Neural progenitor cell (in vitro differentiated cells): ENCODE measurements at regions not wholly inside any gene's neighbourhood (a gene's known extent, or its start where the extent isn't known, plus 50 kb on each side); places are given as distances from the start of the nearest gene placed in this dataset.

Source experiments
- DNase-seq: peaks from one replicate; pipeline ENCODE4 v3.0.0-alpha.2; 2016; ENCODE audit warnings: low spot score
- H2AFZ ChIP-seq: fragments of 200-600 bp; sonication (generic); replicated peaks from 2 replicates; pipeline ENCODE4 v1.6.1; 2016; ENCODE audit warnings: antibody characterized with exemption
- H3F3A ChIP-seq: fragments of 200-600 bp; sonication (generic); 2 replicates; pipeline ENCODE4 v1.6.1; 2016; ENCODE audit warnings: antibody characterized with exemption, low read depth
- H3K27ac ChIP-seq: fragments of 200-600 bp; sonication (generic); 2 replicates; pipeline ENCODE4 v1.5.1; 2016; ENCODE audit warnings: mild to moderate bottlenecking
- H3K27me3 ChIP-seq: fragments of 200-600 bp; sonication (generic); 2 replicates; pipeline ENCODE4 v1.6.1; 2016; ENCODE audit warnings: mild to moderate bottlenecking, moderate library complexity
- H3K36me3 ChIP-seq: fragments of 200-600 bp; sonication (generic); 2 replicates; pipeline ENCODE4 v1.5.1; 2016
- H3K4me1 ChIP-seq: fragments of 200-600 bp; sonication (generic); 2 replicates; pipeline ENCODE4 v1.6.1; 2016; ENCODE audit warnings: mixed run types
- H3K4me2 ChIP-seq: fragments of 200-600 bp; sonication (generic); 2 replicates; pipeline ENCODE4 v1.6.1; 2016
- H3K4me3 ChIP-seq: fragments of 200-600 bp; sonication (generic); 2 replicates; pipeline ENCODE4 v1.5.1; 2016
- H3K79me2 ChIP-seq: fragments of 200-600 bp; sonication (generic); 2 replicates; pipeline ENCODE4 v1.6.1; 2016; ENCODE audit warnings: low read depth
- H3K9ac ChIP-seq: fragments of 200-600 bp; sonication (generic); 2 replicates; pipeline ENCODE4 v1.6.1; 2016
- H3K9me3 ChIP-seq: fragments of 200-600 bp; sonication (generic); 2 replicates; pipeline ENCODE4 v1.5.1; 2016; ENCODE audit warnings: low read depth
- H4K20me1 ChIP-seq: fragments of 200-600 bp; sonication (generic); 2 replicates; pipeline ENCODE4 v1.6.1; 2016; ENCODE audit warnings: low read depth
- H3K27ac Mint-ChIP-seq: 3 replicates; pipeline ENCODE4 v1.8.0; 2021; ENCODE audit warnings: mixed read lengths
- H3K27me3 Mint-ChIP-seq: 2 replicates; pipeline ENCODE4 v1.8.0; 2022; ENCODE audit warnings: low read depth, mild to moderate bottlenecking, inconsistent platforms, moderate library complexity, mixed read lengths; ENCODE audit not compliant: insufficient read depth
- H3K36me3 Mint-ChIP-seq: 3 replicates; pipeline ENCODE4 v1.8.0; 2021; ENCODE audit warnings: mixed read lengths
- H3K4me1 Mint-ChIP-seq: 3 replicates; pipeline ENCODE4 v1.8.0; 2021; ENCODE audit warnings: mixed read lengths
- H3K4me3 Mint-ChIP-seq: 3 replicates; pipeline ENCODE4 v1.8.0; 2021; ENCODE audit warnings: mild to moderate bottlenecking, moderate library complexity, mixed read lengths
- H3K9me3 Mint-ChIP-seq: 3 replicates; pipeline ENCODE4 v1.8.0; 2020; ENCODE audit warnings: mixed read lengths
- CTCF ChIP-seq: fragments of 200-600 bp; sonication (generic); IDR thresholded peaks from 2 replicates; pipeline ENCODE4 v1.5.1; 2017; ENCODE audit warnings: antibody characterized with exemption, mild to moderate bottlenecking
- EZH2 ChIP-seq: fragments of 200-600 bp; sonication (generic); IDR thresholded peaks from 2 replicates; pipeline ENCODE4 v1.6.1; 2017; ENCODE audit warnings: antibody characterized with exemption, mild to moderate bottlenecking, moderate library complexity
- EZH2phosphoT487 ChIP-seq: fragments of 200-600 bp; sonication (generic); IDR thresholded peaks from 2 replicates; pipeline ENCODE4 v1.6.1; 2017; ENCODE audit warnings: antibody characterized with exemption

- Mint-ChIP-seq H3K27me3 (no peaks in the 10 kb centered on the region), H3K9me3 (no peaks in the 10 kb centered on the region), H3K27ac (peak overlapping the region; percentile 7), H3K36me3 (no peaks in the 10 kb centered on the region), H3K4me1 (peaks cover 16% of the 10 kb centered on the region), H3K4me3 (no peak overlapping the region)
- Histone ChIP-seq H3K9ac (no peak overlapping the region), H2AFZ (peak overlapping the region; percentile 69), H3F3A (no peaks in the 10 kb centered on the region), H3K79me2 (no peaks in the 10 kb centered on the region), H3K36me3 (no peaks in the 10 kb centered on the region), H3K4me3 (no peak overlapping the region), H3K4me2 (no peak overlapping the region), H3K27me3 (no peaks in the 10 kb centered on the region), H3K4me1 (peaks cover 13% of the 10 kb centered on the region), H3K27ac (no peak overlapping the region), H3K9me3 (no peaks in the 10 kb centered on the region), H4K20me1 (no peaks in the 10 kb centered on the region)
- TF ChIP-seq EZH2phosphoT487 = no peak
- no peak for TF ChIP-seq CTCF
- no peak for TF ChIP-seq EZH2
- peak; percentile 40 for DNase-seq
Measured at GRCh38 chr16:77062878-77063675, 127.9 kb upstream of the MON1B start.

- no peaks in the 10 kb centered on the region for H3F3A ChIP-seq
- no peak overlapping the region for H3K27ac ChIP-seq
- no peaks in the 10 kb centered on the region for H3K79me2 ChIP-seq
- H2AFZ ChIP-seq = no peak overlapping the region
- Mint-ChIP-seq H3K36me3 (no peaks in the 10 kb centered on the region), H3K27ac (peak overlapping the region; percentile 36), H3K9me3 (no peaks in the 10 kb centered on the region), H3K4me3 (no peak overlapping the region), H3K27me3 (no peaks in the 10 kb centered on the region), H3K4me1 (peaks cover 16% of the 10 kb centered on the region)
- peaks cover 13% of the 10 kb centered on the region for H3K4me1 ChIP-seq
- TF ChIP-seq EZH2phosphoT487 = no peak
- H3K4me2 ChIP-seq = no peak overlapping the region
- H4K20me1 ChIP-seq = no peaks in the 10 kb centered on the region
- peak; percentile 26 for DNase-seq
- no peaks in the 10 kb centered on the region for H3K9me3 ChIP-seq
- H3K36me3 ChIP-seq = no peaks in the 10 kb centered on the region
- no peak overlapping the region for H3K9ac ChIP-seq
- no peaks in the 10 kb centered on the region for H3K27me3 ChIP-seq
- H3K4me3 ChIP-seq = no peak overlapping the region
Measured at GRCh38 chr16:77063676-77064016, 127.3 kb upstream of the MON1B start.

- Histone ChIP-seq H3K4me3 (no peak overlapping the region), H3K79me2 (no peaks in the 10 kb centered on the region), H2AFZ (peak overlapping the region; percentile 9), H3K9ac (no peak overlapping the region), H3K4me2 (no peak overlapping the region), H3K9me3 (no peaks in the 10 kb centered on the region), H3K36me3 (no peaks in the 10 kb centered on the region), H4K20me1 (no peaks in the 10 kb centered on the region), H3K27ac (no peak overlapping the region), H3K4me1 (peaks cover 13% of the 10 kb centered on the region), H3K27me3 (no peaks in the 10 kb centered on the region), H3F3A (no peaks in the 10 kb centered on the region)
- H3K36me3 Mint-ChIP-seq = no peaks in the 10 kb centered on the region
- H3K4me1 Mint-ChIP-seq = peaks cover 16% of the 10 kb centered on the region
- H3K4me3 Mint-ChIP-seq = no peak overlapping the region
- peak overlapping the region; percentile 36 for H3K27ac Mint-ChIP-seq
- H3K27me3 Mint-ChIP-seq = no peaks in the 10 kb centered on the region
- no peak for DNase-seq
- H3K9me3 Mint-ChIP-seq = no peaks in the 10 kb centered on the region
- TF ChIP-seq CTCF = no peak
- TF ChIP-seq EZH2 = no peak
- no peak for TF ChIP-seq EZH2phosphoT487
Measured at GRCh38 chr16:77064037-77064436, 127.0 kb upstream of the MON1B start.

- H3K9me3 Mint-ChIP-seq = no peaks in the 10 kb centered on the region
- H3K4me1 Mint-ChIP-seq = peaks cover 16% of the 10 kb centered on the region
- Histone ChIP-seq H3K27me3 (no peaks in the 10 kb centered on the region), H3K9me3 (no peaks in the 10 kb centered on the region), H3F3A (no peaks in the 10 kb centered on the region), H3K4me1 (peaks cover 13% of the 10 kb centered on the region), H3K27ac (no peak overlapping the region), H3K9ac (no peak overlapping the region), H2AFZ (peak overlapping the region; percentile 50), H3K4me2 (no peak overlapping the region), H4K20me1 (no peaks in the 10 kb centered on the region), H3K79me2 (no peaks in the 10 kb centered on the region), H3K36me3 (no peaks in the 10 kb centered on the region), H3K4me3 (no peak overlapping the region)
- H3K36me3 Mint-ChIP-seq = no peaks in the 10 kb centered on the region
- no peaks in the 10 kb centered on the region for H3K27me3 Mint-ChIP-seq
- no peak overlapping the region for H3K27ac Mint-ChIP-seq
- no peak overlapping the region for H3K4me3 Mint-ChIP-seq
- TF ChIP-seq EZH2phosphoT487 (no peak), EZH2 (no peak), CTCF (no peak)
- no peak for DNase-seq
Measured at GRCh38 chr16:77066896-77067496, 124.0 kb upstream of the MON1B start.
